ENCODE measurements at regions not wholly inside any gene's neighbourhood (a gene's known extent, or its start where the extent isn't known, plus 50 kb on each side); places are given as distances from the start of the nearest gene placed in this dataset.

DNA sequence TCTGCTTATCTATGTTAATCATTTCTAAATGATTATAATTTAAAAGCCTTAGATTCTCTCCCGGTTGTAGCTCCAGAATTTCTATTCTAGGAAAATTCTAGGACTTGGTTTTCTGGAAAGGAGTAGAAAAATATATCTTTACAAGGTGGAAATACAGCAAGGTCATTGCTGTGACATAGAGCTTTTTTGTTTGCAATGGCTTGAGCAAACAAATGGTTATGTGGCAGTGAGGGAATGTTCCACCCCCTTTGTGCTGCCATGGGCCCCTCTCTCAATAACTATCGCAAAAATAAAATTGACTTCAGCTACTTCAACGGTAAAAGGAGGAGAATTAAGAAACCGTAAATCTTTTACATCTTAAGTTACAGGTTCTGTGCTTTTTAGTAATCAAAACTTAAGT lies 517.1 kb downstream of the EPHA3 start:
- Mint-ChIP-seq H3K36me3 (ENCODE audit: low read depth) (no peaks in the 10 kb centered on the region), H3K9me3 (no peaks in the 10 kb centered on the region), H3K27ac (no peak overlapping the region), H3K4me1 (peaks cover 11% of the 10 kb centered on the region), H3K27me3 (ENCODE audit: insufficient read depth) (no peaks in the 10 kb centered on the region), H3K4me3 (no peak overlapping the region)
- Histone ChIP-seq H3K27me3 (ENCODE audit: control insufficient read depth, insufficient read depth, low read length, poor library complexity, severe bottlenecking) (no peaks in the 10 kb centered on the region), H3K27ac (ENCODE audit: low read depth, low read length) (no peak overlapping the region), H3K9ac (ENCODE audit: extremely low read depth, low read length, poor library complexity, severe bottlenecking) (no peak overlapping the region), H3K4me1 (ENCODE audit: control insufficient read depth, insufficient read depth, low read length) (peaks cover 5% of the 10 kb centered on the region), H3K9me3 (ENCODE audit: control insufficient read depth, low read length) (peaks cover 13% of the 10 kb centered on the region), H3K36me3 (ENCODE audit: control insufficient read depth, insufficient read depth, low read length) (no peaks in the 10 kb centered on the region), H3K4me3 (ENCODE audit: low read length) (no peak overlapping the region)
- 94% methylated on average over 4 of the region's 4 CpGs; no CpG with 5 or more reads in 1 of the 2 experiments for WGBS, 2 experiments (ENCODE audit: insufficient coverage in 1 of 2, insufficient read length in 1 of 2)
- no peak for DNase-seq
- TF ChIP-seq, protein P1, sequence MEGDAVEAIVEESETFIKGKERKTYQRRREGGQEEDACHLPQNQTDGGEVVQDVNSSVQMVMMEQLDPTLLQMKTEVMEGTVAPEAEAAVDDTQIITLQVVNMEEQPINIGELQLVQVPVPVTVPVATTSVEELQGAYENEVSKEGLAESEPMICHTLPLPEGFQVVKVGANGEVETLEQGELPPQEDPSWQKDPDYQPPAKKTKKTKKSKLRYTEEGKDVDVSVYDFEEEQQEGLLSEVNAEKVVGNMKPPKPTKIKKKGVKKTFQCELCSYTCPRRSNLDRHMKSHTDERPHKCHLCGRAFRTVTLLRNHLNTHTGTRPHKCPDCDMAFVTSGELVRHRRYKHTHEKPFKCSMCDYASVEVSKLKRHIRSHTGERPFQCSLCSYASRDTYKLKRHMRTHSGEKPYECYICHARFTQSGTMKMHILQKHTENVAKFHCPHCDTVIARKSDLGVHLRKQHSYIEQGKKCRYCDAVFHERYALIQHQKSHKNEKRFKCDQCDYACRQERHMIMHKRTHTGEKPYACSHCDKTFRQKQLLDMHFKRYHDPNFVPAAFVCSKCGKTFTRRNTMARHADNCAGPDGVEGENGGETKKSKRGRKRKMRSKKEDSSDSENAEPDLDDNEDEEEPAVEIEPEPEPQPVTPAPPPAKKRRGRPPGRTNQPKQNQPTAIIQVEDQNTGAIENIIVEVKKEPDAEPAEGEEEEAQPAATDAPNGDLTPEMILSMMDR (conservative IDR thresholded peaks at IDR 0.05), result no peak

DNA sequence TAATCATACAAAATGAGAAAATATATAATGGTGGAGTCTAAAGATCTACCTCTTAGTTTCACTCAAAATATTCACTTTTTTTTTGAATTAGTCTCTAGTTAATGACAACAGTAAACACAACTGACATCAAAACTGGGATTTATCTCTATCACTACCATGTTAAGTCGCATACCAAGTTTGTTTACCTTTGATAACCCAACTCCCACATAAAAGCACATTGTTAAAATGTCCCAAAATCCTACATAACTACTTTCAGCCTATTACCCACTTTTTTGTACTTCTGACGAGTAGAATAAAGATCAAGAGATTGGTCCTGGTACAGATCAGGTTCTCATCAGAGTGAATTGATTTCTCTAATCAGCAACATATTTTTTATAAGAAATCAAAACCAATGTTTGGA lies 518.5 kb downstream of the EPHA3 start:
- Histone ChIP-seq H3K9ac (ENCODE audit: extremely low read depth, low read length, poor library complexity, severe bottlenecking) (no peak overlapping the region), H3K4me3 (ENCODE audit: low read length) (peak overlapping the region; percentile 38), H3K27ac (ENCODE audit: low read depth, low read length) (no peak overlapping the region), H3K27me3 (ENCODE audit: control insufficient read depth, insufficient read depth, low read length, poor library complexity, severe bottlenecking) (no peaks in the 10 kb centered on the region), H3K4me1 (ENCODE audit: control insufficient read depth, insufficient read depth, low read length) (peaks cover 5% of the 10 kb centered on the region), H3K9me3 (ENCODE audit: control insufficient read depth, low read length) (peaks cover 13% of the 10 kb centered on the region), H3K36me3 (ENCODE audit: control insufficient read depth, insufficient read depth, low read length) (no peaks in the 10 kb centered on the region)
- no peak for DNase-seq
- Mint-ChIP-seq H3K36me3 (ENCODE audit: low read depth) (no peaks in the 10 kb centered on the region), H3K9me3 (no peaks in the 10 kb centered on the region), H3K27me3 (ENCODE audit: insufficient read depth) (no peaks in the 10 kb centered on the region), H3K27ac (peak overlapping the region; percentile 36), H3K4me3 (no peak overlapping the region), H3K4me1 (peaks cover 11% of the 10 kb centered on the region)
- 70 to 100% methylated on average over 1 to 2 of the region's 2 CpGs for WGBS, 2 experiments (ENCODE audit: insufficient coverage in 1 of 2, insufficient read length in 1 of 2)
- TF ChIP-seq, protein P1 (conservative IDR thresholded peaks at IDR 0.05), result no peak

DNA sequence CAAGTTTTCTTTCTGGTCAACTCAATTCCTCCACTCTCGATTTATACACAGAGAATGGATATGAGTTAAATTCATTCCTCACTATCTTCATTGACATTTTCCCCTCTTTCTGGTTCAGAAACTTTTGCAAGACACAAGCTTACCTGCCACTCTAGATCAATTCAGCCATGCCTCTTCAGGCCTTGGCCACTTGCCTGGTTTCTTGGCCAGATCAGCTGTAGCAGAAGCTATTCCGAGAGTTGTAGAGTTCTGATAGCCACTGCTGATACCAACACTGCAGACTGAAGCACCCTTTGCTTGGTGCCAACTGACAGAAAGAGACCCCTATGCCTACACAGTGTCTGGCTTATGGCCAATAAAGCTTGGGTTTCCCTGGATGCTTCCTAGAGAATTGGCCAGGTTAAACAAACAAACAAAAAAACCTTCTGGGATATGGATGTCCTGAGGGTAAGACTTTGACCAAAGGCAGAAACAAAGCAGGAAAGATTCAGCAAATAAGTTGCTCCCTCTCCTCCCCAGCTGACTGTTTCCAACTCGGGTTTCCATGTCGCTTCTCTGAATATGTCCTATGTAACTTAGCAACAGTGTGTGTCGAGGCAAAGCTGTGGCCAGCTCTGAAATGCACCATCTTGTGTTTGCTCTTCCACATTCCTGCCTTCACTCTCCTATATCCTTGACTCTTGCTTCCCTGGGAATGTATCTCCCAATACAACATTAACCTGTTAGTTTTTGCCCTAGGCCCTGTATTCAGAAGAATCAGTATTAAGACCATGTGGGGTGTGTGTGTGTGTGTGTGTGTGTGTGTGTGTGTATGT lies 521.6 kb downstream of the EPHA3 start:
- Mint-ChIP-seq H3K36me3 (ENCODE audit: low read depth) (no peaks in the 10 kb centered on the region), H3K4me1 (peaks cover 11% of the 10 kb centered on the region), H3K9me3 (no peaks in the 10 kb centered on the region), H3K27ac (no peak overlapping the region), H3K27me3 (ENCODE audit: insufficient read depth) (peaks cover 1% of the 10 kb centered on the region), H3K4me3 (no peak overlapping the region)
- TF ChIP-seq, protein P1 (conservative IDR thresholded peaks at IDR 0.05), result no peak
- WGBS, 2 experiments (ENCODE audit: insufficient coverage in 1 of 2, insufficient read length in 1 of 2), result 88 to 94% methylated on average over 4 to 5 of the region's 5 CpGs
- H3K4me1 ChIP-seq (ENCODE audit: control insufficient read depth, insufficient read depth, low read length), result peaks cover 5% of the 10 kb centered on the region
- H3K4me3 ChIP-seq (ENCODE audit: low read length), result no peak overlapping the region
- H3K9ac ChIP-seq (ENCODE audit: extremely low read depth, low read length, poor library complexity, severe bottlenecking), result no peak overlapping the region
- H3K27ac ChIP-seq (ENCODE audit: low read depth, low read length), result no peak overlapping the region
- no peaks in the 10 kb centered on the region for H3K27me3 ChIP-seq (ENCODE audit: control insufficient read depth, insufficient read depth, low read length, poor library complexity, severe bottlenecking)
- no peaks in the 10 kb centered on the region for H3K36me3 ChIP-seq (ENCODE audit: control insufficient read depth, insufficient read depth, low read length)
- DNase-seq, result no peak
- H3K9me3 ChIP-seq (ENCODE audit: control insufficient read depth, low read length), result peaks cover 13% of the 10 kb centered on the region
